Umbilical cord (tissue), 1 donor: ENCODE measurements at regions not wholly inside any gene's neighbourhood (a gene's known extent, or its start where the extent isn't known, plus 50 kb on each side); places are given as distances from the start of the nearest gene placed in this dataset.
"Not testable (repeated sequence)": the region's sequence is repeated elsewhere in the genome, so short reads cannot be mapped to it uniquely, and the experiment has no call there.

ENCODE experiments used
- DNase-seq: peaks from one replicate; pipeline ENCODE4 v3.0.0-alpha.2; 2015; ENCODE audit warnings: low spot score

DNA sequence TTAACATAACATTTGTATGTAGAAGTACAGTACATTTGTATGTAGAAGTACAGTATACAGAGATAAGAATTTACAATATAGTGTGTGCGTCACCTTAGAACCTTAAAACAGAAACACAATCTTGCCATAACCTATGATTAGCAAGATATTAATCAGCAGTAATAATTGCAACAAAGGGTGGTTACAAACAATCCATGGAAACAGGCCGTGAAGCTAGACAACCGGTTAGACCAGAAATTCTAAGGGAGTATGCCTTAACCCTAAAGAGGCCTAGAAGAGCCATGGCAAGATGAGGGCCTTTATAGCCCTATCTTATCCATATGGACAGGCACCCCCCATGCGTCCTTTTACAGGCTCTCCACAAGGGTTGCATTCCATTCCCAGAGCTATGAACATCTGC is 605.9 kb downstream of the KCNT2 start:
- not testable (repeated sequence) for DNase-seq

GRCh38 chr1:196001188-196001587 is 607.1 kb downstream of the KCNT2 start:
- DNase-seq = no peak

DNA sequence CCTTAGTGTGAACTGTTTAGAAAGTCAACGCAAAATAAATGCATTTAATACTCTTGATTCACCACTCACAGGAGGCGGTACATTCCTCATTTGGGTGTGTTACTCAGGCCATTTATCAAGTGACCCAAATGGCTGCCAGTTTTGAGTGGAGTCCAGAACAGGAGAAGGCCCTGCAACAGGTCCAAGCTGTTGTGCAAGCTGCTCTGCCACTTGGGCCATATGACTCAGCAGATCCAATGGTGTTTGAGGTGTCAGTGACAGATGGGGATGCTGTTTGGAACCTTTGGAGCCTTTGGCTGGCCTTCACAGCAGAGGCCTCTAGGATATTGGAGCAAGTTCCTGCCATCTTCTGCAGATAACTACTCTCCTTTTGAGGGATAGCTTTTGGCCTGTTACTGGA is 609.2 kb downstream of the KCNT2 start:
- no peak for DNase-seq

GRCh38 chr1:195981448-195982139 is 626.6 kb downstream of the KCNT2 start:
- no peak for DNase-seq

DNA sequence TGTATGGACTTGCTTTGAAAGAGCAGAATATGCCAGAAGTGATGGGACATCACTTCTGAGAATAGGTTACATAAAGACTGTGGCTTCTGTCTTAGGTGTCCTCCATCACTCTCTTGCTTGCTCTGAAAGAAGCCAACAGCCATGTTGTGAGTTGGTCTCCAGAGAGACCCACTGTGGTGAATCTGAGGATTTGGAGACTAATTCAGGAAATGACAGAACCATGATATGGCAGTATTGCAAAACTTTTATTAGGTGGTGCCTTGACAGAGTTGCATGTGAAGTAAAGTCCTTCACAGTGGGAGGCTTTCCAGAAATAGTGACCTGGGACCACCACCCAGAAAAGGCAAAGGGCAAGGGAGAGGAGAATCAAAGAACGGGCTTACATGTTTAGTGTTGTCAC is 628.6 kb downstream of the KCNT2 start:
- DNase-seq = no peak

- no peak for DNase-seq
These were observed 634.8 kb downstream of the KCNT2 start for GRCh38 chr1:195973311-195973904.

DNA sequence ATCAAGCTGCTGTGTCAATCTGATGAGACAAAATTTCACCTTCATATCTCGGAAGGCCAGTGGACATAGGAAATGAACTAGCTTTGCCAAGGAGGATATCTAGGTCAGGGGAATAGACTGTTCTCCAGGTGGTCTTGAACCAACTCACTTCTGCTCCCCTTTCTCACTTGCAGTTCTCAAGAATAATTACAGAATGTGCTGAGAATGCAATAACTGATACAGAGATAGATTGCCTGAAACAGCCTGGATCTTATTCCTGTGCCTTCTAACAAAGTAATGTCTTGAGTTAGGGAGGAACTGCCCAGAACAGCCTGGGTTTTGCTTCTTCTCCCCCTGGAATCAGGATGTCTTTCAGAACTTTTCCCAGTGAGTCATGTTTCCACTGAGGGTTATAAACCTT is 636.7 kb downstream of the KCNT2 start:
- no peak for DNase-seq

DNA sequence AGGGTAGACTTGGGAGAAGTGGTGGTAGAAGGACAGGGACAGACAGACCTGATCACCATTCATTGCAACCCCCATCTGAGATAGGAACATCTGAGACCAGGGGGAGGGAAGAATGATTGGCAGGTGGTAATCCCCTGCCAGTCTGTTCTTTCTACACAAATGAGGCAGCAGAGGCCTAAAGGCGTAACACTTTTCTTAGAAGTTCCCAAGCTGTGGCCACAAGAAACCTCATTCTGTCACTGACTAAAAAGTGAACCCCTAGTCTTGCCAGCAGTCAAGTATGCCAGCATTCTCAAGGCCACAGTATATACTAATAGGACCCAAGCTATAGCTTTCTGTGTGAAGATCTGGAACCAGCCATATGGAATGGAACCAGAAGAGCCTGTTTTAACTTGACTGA is 638.0 kb downstream of the KCNT2 start:
- DNase-seq = no peak

- DNase-seq = no peak
These were observed 642.8 kb downstream of the KCNT2 start for GRCh38 chr1:195965475-195965874.

DNA sequence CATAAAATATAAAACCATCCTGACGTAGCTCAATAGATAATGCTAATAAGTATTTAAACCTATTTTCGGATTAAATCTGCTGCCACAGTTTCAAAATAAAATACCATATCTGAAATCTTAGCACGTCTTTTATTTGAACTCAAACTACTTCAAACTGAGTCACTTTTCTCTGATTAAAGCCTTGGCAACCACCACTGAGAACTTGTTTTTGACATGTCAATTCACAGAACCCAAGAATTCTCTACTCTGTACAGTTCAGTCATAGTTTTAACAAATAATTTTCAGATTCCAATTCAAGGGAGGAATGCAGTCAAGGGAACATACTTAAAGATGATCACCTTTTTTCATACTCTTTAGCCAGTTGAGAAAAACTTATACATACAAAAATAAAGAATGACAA is 643.2 kb downstream of the KCNT2 start:
- DNase-seq = no peak

- no peak for DNase-seq
These were observed 643.7 kb downstream of the KCNT2 start for GRCh38 chr1:195964516-195964915.

DNA sequence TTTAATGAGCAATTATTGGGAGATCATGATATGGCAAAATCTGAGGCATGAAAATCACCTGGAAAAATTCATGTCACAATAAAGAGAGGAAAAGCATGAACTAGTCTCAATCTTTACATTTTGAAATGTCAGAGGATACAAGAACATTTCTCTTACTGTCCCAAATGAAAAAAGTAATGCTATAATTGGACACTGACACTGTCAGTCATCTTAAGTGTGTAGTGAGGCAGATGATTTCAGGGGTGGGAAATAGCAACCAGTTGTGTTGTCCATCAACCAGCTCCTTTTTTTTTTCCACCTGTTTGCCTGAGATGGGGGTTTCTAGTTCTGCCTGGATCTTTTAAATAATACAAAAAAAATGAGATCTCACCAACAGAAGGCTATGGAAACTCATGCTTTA is 646.2 kb downstream of the KCNT2 start:
- no peak for DNase-seq

DNA sequence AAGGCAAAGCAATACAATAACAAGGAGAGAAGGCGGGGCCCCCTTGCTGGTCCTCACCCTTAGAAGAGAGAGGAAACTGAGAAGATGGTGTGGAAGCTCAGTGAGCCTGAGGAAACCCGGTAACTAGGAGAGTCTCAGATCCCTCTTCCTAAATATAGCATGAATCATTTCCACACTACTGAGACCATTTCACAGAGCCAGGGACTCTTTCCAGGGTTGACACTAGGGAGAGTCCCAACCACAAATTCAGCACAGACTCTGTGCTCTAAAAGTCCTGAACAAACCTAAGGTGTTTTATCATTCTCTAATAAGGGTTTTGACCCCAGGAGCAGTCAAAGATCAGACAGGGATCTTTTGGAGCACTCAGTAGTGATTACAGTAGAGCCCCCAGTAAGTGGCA is 647.7 kb downstream of the KCNT2 start:
- no peak for DNase-seq

GRCh38 chr1:195958131-195958530 is 650.1 kb downstream of the KCNT2 start:
- DNase-seq = no peak

- no peak for DNase-seq
These were observed 651.4 kb downstream of the KCNT2 start for GRCh38 chr1:195956845-195957244.

- DNase-seq = no peak
These were observed 653.4 kb downstream of the KCNT2 start for GRCh38 chr1:195954848-195955247.

DNA sequence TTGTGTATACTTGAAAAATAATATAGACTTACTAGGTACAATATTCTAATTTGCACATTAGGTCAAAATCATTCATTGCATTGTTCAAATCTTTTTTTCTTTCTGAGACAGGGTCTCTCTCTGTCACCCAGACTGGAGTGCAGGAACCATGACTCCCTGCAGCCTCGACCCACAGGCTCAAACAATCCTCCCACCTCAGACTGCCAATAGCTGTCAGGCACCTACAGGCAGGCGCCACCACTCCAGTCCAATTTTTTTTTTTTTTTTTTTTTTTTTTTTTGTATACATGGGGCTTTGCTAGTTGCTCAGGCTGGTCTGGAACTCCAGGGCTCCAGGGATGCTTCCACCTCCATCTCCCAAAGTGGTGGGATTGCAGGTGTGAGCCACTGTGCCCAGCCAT is 656.9 kb downstream of the KCNT2 start:
- DNase-seq = no peak

DNA sequence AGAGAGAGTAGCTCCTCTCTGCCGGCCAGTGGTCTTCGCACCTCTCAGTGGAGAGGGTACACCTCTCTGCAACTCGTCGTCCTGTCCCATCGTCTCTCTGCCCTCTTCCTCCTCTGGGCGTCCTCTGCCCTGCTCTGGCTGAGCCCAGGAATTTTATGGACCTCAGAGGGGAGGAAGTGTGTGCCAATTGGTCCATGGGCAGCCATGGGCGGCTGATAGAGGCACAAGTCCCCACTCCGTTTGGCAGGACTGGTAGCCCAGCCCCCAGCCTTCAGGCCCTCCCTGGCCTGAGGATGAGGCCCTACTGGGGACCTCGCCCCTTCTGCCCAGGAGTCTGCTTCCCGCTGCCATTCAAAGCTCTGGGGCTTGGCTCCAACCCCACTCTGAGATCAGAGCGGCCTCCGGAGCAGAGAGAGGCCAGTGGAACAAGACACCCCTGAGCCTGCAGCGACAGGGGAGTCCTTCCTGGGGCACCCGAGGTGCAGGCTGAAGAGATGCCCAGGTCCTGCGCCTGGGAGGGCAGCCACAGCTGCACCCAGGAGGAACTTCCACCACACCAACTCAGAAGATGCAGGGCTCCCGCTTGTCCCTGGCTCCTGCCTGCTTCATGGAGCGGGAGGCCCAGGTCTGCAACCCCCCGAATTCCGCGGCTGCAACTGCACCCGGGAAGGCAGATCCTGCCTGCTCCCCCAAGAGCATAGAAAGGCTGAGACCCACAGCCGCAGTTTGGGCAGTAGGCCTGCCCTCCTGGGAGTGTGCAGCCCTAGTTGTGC is 659.9 kb downstream of the KCNT2 start:
- no peak for DNase-seq

- no peak for DNase-seq
These were observed 661.7 kb downstream of the KCNT2 start for GRCh38 chr1:195946500-195946899.

DNA sequence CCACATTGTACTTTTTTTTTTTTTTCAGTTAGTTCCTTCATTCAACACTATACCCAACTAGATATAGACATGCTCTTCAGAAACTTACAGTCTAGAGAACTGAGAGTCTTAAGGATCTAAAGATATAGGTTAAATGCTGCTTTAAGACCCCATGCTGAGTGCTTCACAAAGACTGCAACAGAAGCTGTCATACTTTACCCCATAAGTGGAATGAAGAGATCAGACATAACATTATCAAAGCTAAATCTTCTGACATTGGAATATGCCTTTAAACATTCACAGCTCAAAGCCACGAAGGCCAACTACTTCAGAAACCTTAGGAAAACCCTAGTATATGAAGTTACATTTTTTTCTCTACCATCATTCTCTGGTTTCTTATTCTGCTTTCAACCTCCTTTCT is 666.4 kb downstream of the KCNT2 start:
- DNase-seq = no peak

- DNase-seq = no peak
These were observed 666.9 kb downstream of the KCNT2 start for GRCh38 chr1:195941314-195941713.

- no peak for DNase-seq
These were observed 668.4 kb downstream of the KCNT2 start for GRCh38 chr1:195939844-195940243.
